ENCODE measurements at regions not wholly inside any gene's neighbourhood (a gene's known extent, or its start where the extent isn't known, plus 50 kb on each side); places are given as distances from the start of the nearest gene placed in this dataset.

DNA sequence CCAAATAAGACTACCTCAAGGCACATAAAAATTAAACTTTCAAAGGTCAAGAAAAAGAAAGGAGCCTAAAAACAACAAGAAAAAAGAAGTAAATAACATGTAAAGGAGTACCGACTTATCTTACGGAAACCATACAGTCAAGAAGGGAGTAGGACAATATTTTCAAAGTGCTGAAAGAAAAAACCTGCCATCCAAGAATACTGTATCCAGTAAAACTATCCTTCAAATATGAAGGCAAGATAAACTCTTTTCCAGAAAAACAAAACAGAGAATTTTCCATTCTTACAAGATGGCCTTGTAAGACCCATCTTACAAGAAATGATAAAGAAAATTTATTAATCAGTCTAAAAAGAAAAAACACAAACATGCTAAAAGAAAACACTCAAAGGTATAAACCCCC, 302.2 kb downstream of the LMBRD1 start:
- Histone ChIP-seq H3K79me2 (ENCODE audit: control insufficient read depth, low read length) (no peaks in the 10 kb centered on the region), H3K36me3 (ENCODE audit: control insufficient read depth, low read length) (no peaks in the 10 kb centered on the region), H3K9me2 (replicated peaks; ENCODE audit: control insufficient read depth, low read length) (no peaks in the 10 kb centered on the region), H3F3A (ENCODE audit: control insufficient read depth, insufficient read depth) (no peaks in the 10 kb centered on the region), H3K27ac (ENCODE audit: low read depth, low read length) (no peak overlapping the region), H3K27me3 (ENCODE audit: control insufficient read depth, low read length) (no peaks in the 10 kb centered on the region), H3K4me3 (ENCODE audit: low read length) (no peak overlapping the region), H3K4me1 (ENCODE audit: control insufficient read depth, low read length) (no peaks in the 10 kb centered on the region), H3K9me3 (ENCODE audit: control insufficient read depth, insufficient read depth, low read length) (no peaks in the 10 kb centered on the region), H4K20me1 (ENCODE audit: control insufficient read depth, insufficient read depth, low read depth, low read length) (no peaks in the 10 kb centered on the region), H3K4me2 (ENCODE audit: low read length) (no peak overlapping the region)
- TF ChIP-seq CTCF (IDR thresholded peaks at IDR 0.05; ENCODE audit: low read depth, low read length, poor library complexity, severe bottlenecking) (no peak), EZH2phosphoT487 (IDR thresholded peaks at IDR 0.05; ENCODE audit: borderline replicate concordance, low read length) (no peak)

GRCh38 chr6:69489970-69490369, 306.8 kb downstream of the LMBRD1 start:
- Histone ChIP-seq H3K4me3 (ENCODE audit: low read length) (no peak overlapping the region), H3K27ac (ENCODE audit: low read depth, low read length) (no peak overlapping the region), H3K4me1 (ENCODE audit: control insufficient read depth, low read length) (no peaks in the 10 kb centered on the region), H3F3A (ENCODE audit: control insufficient read depth, insufficient read depth) (no peaks in the 10 kb centered on the region), H3K36me3 (ENCODE audit: control insufficient read depth, low read length) (no peaks in the 10 kb centered on the region), H4K20me1 (ENCODE audit: control insufficient read depth, insufficient read depth, low read depth, low read length) (no peaks in the 10 kb centered on the region), H3K79me2 (ENCODE audit: control insufficient read depth, low read length) (no peaks in the 10 kb centered on the region), H3K27me3 (ENCODE audit: control insufficient read depth, low read length) (no peaks in the 10 kb centered on the region), H3K9me3 (ENCODE audit: control insufficient read depth, insufficient read depth, low read length) (no peaks in the 10 kb centered on the region), H3K9me2 (replicated peaks; ENCODE audit: control insufficient read depth, low read length) (no peaks in the 10 kb centered on the region), H3K4me2 (ENCODE audit: low read length) (no peak overlapping the region)
- TF ChIP-seq EZH2phosphoT487 (IDR thresholded peaks at IDR 0.05; ENCODE audit: borderline replicate concordance, low read length) = no peak
- no peak for TF ChIP-seq CTCF (IDR thresholded peaks at IDR 0.05; ENCODE audit: low read depth, low read length, poor library complexity, severe bottlenecking)

- no peaks in the 10 kb centered on the region for H3K36me3 ChIP-seq (ENCODE audit: control insufficient read depth, low read length)
- TF ChIP-seq CTCF (IDR thresholded peaks at IDR 0.05; ENCODE audit: low read depth, low read length, poor library complexity, severe bottlenecking) = peak; percentile 67
- no peak for TF ChIP-seq EZH2phosphoT487 (IDR thresholded peaks at IDR 0.05; ENCODE audit: borderline replicate concordance, low read length)
- H3K4me3 ChIP-seq (ENCODE audit: low read length) = no peak overlapping the region
- H3F3A ChIP-seq (ENCODE audit: control insufficient read depth, insufficient read depth) = no peaks in the 10 kb centered on the region
- no peaks in the 10 kb centered on the region for H4K20me1 ChIP-seq (ENCODE audit: control insufficient read depth, insufficient read depth, low read depth, low read length)
- H3K27ac ChIP-seq (ENCODE audit: low read depth, low read length) = no peak overlapping the region
- no peak overlapping the region for H3K4me2 ChIP-seq (ENCODE audit: low read length)
- H3K4me1 ChIP-seq (ENCODE audit: control insufficient read depth, low read length) = no peaks in the 10 kb centered on the region
- no peaks in the 10 kb centered on the region for H3K27me3 ChIP-seq (ENCODE audit: control insufficient read depth, low read length)
- no peaks in the 10 kb centered on the region for H3K9me3 ChIP-seq (ENCODE audit: control insufficient read depth, insufficient read depth, low read length)
- no peaks in the 10 kb centered on the region for H3K79me2 ChIP-seq (ENCODE audit: control insufficient read depth, low read length)
- H3K9me2 ChIP-seq (replicated peaks; ENCODE audit: control insufficient read depth, low read length) = no peaks in the 10 kb centered on the region
These were observed 309.1 kb downstream of the LMBRD1 start for GRCh38 chr6:69487688-69488087.
